ENCODE measurements at regions not wholly inside any gene's neighbourhood (a gene's known extent, or its start where the extent isn't known, plus 50 kb on each side); places are given as distances from the start of the nearest gene placed in this dataset.
"Not testable (repeated sequence)": the region's sequence is repeated elsewhere in the genome, so short reads cannot be mapped to it uniquely, and the experiment has no call there.

- H3K36me3 Mint-ChIP-seq (ENCODE audit: low read depth, unreplicated experiment) = peaks cover 2% of the 10 kb centered on the region
- H3K79me2 ChIP-seq (ENCODE audit: insufficient read depth, low read length) = no peaks in the 10 kb centered on the region
- H3K4me1 Mint-ChIP-seq (ENCODE audit: low read depth, unreplicated experiment) = no peaks in the 10 kb centered on the region
- H3K27me3 Mint-ChIP-seq (ENCODE audit: low read depth, unreplicated experiment) = no peaks in the 10 kb centered on the region
- no peak overlapping the region for H3K27ac Mint-ChIP-seq (ENCODE audit: unreplicated experiment)
- H3K27me3 ChIP-seq (ENCODE audit: insufficient read depth, low read length) = no peaks in the 10 kb centered on the region
- H3K4me1 ChIP-seq (ENCODE audit: insufficient read depth, low read length) = no peaks in the 10 kb centered on the region
- peaks cover 5% of the 10 kb centered on the region for H3K9me3 ChIP-seq (ENCODE audit: insufficient read depth, low read depth, low read length)
- TF ChIP-seq CTCF (IDR thresholded peaks at IDR 0.05; ENCODE audit: insufficient read depth, low read depth, low read length) (no peak), EZH2 (IDR thresholded peaks at IDR 0.05; ENCODE audit: insufficient read depth, low read length) (no peak)
- FAIRE-seq = no peak
- no peaks in the 10 kb centered on the region for H3K36me3 ChIP-seq (ENCODE audit: insufficient read depth, low read length)
- H2AFZ ChIP-seq (ENCODE audit: low read depth, low read length) = no peak overlapping the region
- no peak for DNase-seq (ENCODE audit: low read depth)
- no peak overlapping the region for H3K27ac ChIP-seq (ENCODE audit: low read depth, low read length)
- no peaks in the 10 kb centered on the region for H3K9me3 Mint-ChIP-seq (ENCODE audit: unreplicated experiment)
- H3K9ac ChIP-seq (ENCODE audit: low read length) = no peak overlapping the region
- H3K4me3 ChIP-seq (ENCODE audit: insufficient read depth, low read depth, low read length) = no peak overlapping the region
- H3K4me2 ChIP-seq (ENCODE audit: low read length) = no peak overlapping the region
- no peak overlapping the region for H3K4me3 Mint-ChIP-seq (ENCODE audit: unreplicated experiment)
- no peaks in the 10 kb centered on the region for H4K20me1 ChIP-seq (ENCODE audit: insufficient read depth, low read length)
Measured at GRCh38 chr2:35585972-35586371, 769.6 kb upstream of the CRIM1 start.

DNA sequence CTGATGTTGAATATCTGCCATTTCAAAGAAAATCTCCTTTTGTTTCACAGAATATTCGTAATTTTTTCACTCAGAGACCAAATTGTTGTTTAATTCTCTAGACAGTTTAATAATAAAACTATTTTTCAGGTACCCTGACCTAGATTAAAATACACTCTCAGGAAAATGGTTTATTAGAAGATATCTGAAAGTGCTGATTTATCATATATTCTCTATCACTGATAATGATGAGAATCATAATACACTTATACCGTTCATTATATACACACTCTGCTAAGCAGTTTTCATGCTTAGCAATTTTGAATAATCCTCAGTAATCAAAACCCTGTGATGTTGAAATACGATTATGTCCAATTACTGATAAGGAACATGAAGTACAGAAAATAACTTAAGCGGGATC lies 772.9 kb upstream of the CRIM1 start:
- no peak overlapping the region for H3K9ac ChIP-seq (ENCODE audit: low read length)
- no peak overlapping the region for H3K27ac Mint-ChIP-seq (ENCODE audit: unreplicated experiment)
- no peaks in the 10 kb centered on the region for H4K20me1 ChIP-seq (ENCODE audit: insufficient read depth, low read length)
- H3K4me3 ChIP-seq (ENCODE audit: insufficient read depth, low read depth, low read length) = no peak overlapping the region
- no peaks in the 10 kb centered on the region for H3K9me3 Mint-ChIP-seq (ENCODE audit: unreplicated experiment)
- DNase-seq (ENCODE audit: low read depth) (no peak), FAIRE-seq (no peak)
- peaks cover 5% of the 10 kb centered on the region for H3K9me3 ChIP-seq (ENCODE audit: insufficient read depth, low read depth, low read length)
- H3K27me3 ChIP-seq (ENCODE audit: insufficient read depth, low read length) = no peaks in the 10 kb centered on the region
- no peak overlapping the region for H3K4me2 ChIP-seq (ENCODE audit: low read length)
- H3K27ac ChIP-seq (ENCODE audit: low read depth, low read length) = no peak overlapping the region
- TF ChIP-seq EZH2 (IDR thresholded peaks at IDR 0.05; ENCODE audit: insufficient read depth, low read length) = no peak
- TF ChIP-seq CTCF (IDR thresholded peaks at IDR 0.05; ENCODE audit: insufficient read depth, low read depth, low read length) = no peak
- H3K36me3 Mint-ChIP-seq (ENCODE audit: low read depth, unreplicated experiment) = no peaks in the 10 kb centered on the region
- H3K36me3 ChIP-seq (ENCODE audit: insufficient read depth, low read length) = no peaks in the 10 kb centered on the region
- no peaks in the 10 kb centered on the region for H3K27me3 Mint-ChIP-seq (ENCODE audit: low read depth, unreplicated experiment)
- H3K4me1 ChIP-seq (ENCODE audit: insufficient read depth, low read length) = no peaks in the 10 kb centered on the region
- no peak overlapping the region for H3K4me3 Mint-ChIP-seq (ENCODE audit: unreplicated experiment)
- H2AFZ ChIP-seq (ENCODE audit: low read depth, low read length) = no peak overlapping the region
- H3K4me1 Mint-ChIP-seq (ENCODE audit: low read depth, unreplicated experiment) = no peaks in the 10 kb centered on the region
- H3K79me2 ChIP-seq (ENCODE audit: insufficient read depth, low read length) = no peaks in the 10 kb centered on the region

GRCh38 chr2:35580956-35581355 lies 774.6 kb upstream of the CRIM1 start:
- Histone ChIP-seq H3K9ac (ENCODE audit: low read length) (no peak overlapping the region), H3K79me2 (ENCODE audit: insufficient read depth, low read length) (no peaks in the 10 kb centered on the region), H3K4me3 (ENCODE audit: insufficient read depth, low read depth, low read length) (no peak overlapping the region), H3K9me3 (ENCODE audit: insufficient read depth, low read depth, low read length) (peaks cover 5% of the 10 kb centered on the region), H3K4me1 (ENCODE audit: insufficient read depth, low read length) (no peaks in the 10 kb centered on the region), H4K20me1 (ENCODE audit: insufficient read depth, low read length) (no peaks in the 10 kb centered on the region), H3K27me3 (ENCODE audit: insufficient read depth, low read length) (no peaks in the 10 kb centered on the region), H2AFZ (ENCODE audit: low read depth, low read length) (no peak overlapping the region), H3K4me2 (ENCODE audit: low read length) (no peak overlapping the region), H3K36me3 (ENCODE audit: insufficient read depth, low read length) (no peaks in the 10 kb centered on the region), H3K27ac (ENCODE audit: low read depth, low read length) (no peak overlapping the region)
- no peak overlapping the region for H3K4me3 Mint-ChIP-seq (ENCODE audit: unreplicated experiment)
- no peaks in the 10 kb centered on the region for H3K36me3 Mint-ChIP-seq (ENCODE audit: low read depth, unreplicated experiment)
- H3K27ac Mint-ChIP-seq (ENCODE audit: unreplicated experiment) = no peak overlapping the region
- H3K9me3 Mint-ChIP-seq (ENCODE audit: unreplicated experiment) = no peaks in the 10 kb centered on the region
- H3K4me1 Mint-ChIP-seq (ENCODE audit: low read depth, unreplicated experiment) = no peaks in the 10 kb centered on the region
- no peak for TF ChIP-seq CTCF (IDR thresholded peaks at IDR 0.05; ENCODE audit: insufficient read depth, low read depth, low read length)
- no peak for TF ChIP-seq EZH2 (IDR thresholded peaks at IDR 0.05; ENCODE audit: insufficient read depth, low read length)
- no peak for FAIRE-seq
- DNase-seq (ENCODE audit: low read depth) = no peak
- H3K27me3 Mint-ChIP-seq (ENCODE audit: low read depth, unreplicated experiment) = no peaks in the 10 kb centered on the region

DNA sequence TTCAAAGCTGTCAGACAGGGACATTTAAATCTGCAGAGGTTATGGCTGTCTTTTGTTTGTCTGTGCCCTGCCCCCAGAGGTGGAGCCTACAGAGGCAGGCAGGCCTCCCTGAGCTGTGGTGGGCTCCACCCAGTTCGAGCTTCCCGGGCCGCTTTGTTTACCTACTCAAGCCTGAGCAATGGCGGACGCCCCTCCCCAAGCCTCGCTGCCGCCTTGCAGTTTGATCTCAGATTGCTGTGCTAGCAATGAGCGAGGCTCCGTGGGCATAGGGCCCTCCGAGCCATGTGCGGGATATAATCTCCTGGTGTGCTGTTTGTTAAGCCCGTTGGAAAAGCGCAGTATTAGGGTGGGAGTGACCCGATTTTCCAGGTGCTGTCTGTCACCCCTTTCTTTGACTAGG lies 787.0 kb upstream of the CRIM1 start:
- H3K27me3 ChIP-seq (ENCODE audit: insufficient read depth, low read length); H3K9me3 Mint-ChIP-seq (ENCODE audit: unreplicated experiment); H3K4me1 ChIP-seq (ENCODE audit: insufficient read depth, low read length); H3K9ac ChIP-seq (ENCODE audit: low read length); H4K20me1 ChIP-seq (ENCODE audit: insufficient read depth, low read length); H3K36me3 Mint-ChIP-seq (ENCODE audit: low read depth, unreplicated experiment); DNase-seq (ENCODE audit: low read depth); H3K4me1 Mint-ChIP-seq (ENCODE audit: low read depth, unreplicated experiment); H2AFZ ChIP-seq (ENCODE audit: low read depth, low read length); H3K4me2 ChIP-seq (ENCODE audit: low read length); H3K79me2 ChIP-seq (ENCODE audit: insufficient read depth, low read length); H3K27ac Mint-ChIP-seq (ENCODE audit: unreplicated experiment); H3K27me3 Mint-ChIP-seq (ENCODE audit: low read depth, unreplicated experiment); FAIRE-seq; H3K36me3 ChIP-seq (ENCODE audit: insufficient read depth, low read length); H3K27ac ChIP-seq (ENCODE audit: low read depth, low read length); H3K9me3 ChIP-seq (ENCODE audit: insufficient read depth, low read depth, low read length); H3K4me3 Mint-ChIP-seq (ENCODE audit: unreplicated experiment); H3K4me3 ChIP-seq (ENCODE audit: insufficient read depth, low read depth, low read length): not testable (repeated sequence)
